ENCODE measurements at regions not wholly inside any gene's neighbourhood (a gene's known extent, or its start where the extent isn't known, plus 50 kb on each side); places are given as distances from the start of the nearest gene placed in this dataset.
"Not testable (repeated sequence)": the region's sequence is repeated elsewhere in the genome, so short reads cannot be mapped to it uniquely, and the experiment has no call there.

GRCh38 chr2:71959494-71959893 lies 188.2 kb downstream of the CYP26B1 start:
- H2AFZ ChIP-seq (ENCODE audit: low read length, unreplicated experiment), result no peak overlapping the region
- H3K4me3 ChIP-seq (ENCODE audit: low read depth, low read length), result no peak overlapping the region
- H3K27me3 ChIP-seq (ENCODE audit: insufficient read depth, low read length), result peaks cover 19% of the 10 kb centered on the region
- no peaks in the 10 kb centered on the region for H3K4me1 ChIP-seq (ENCODE audit: control insufficient read depth, insufficient read depth, low read length, unreplicated experiment)
- H3K27ac ChIP-seq (ENCODE audit: low read depth, low read length), result no peak overlapping the region
- no peaks in the 10 kb centered on the region for H3K36me3 ChIP-seq (ENCODE audit: insufficient read depth, low read length)
- H3K79me2 ChIP-seq (ENCODE audit: control insufficient read depth, insufficient read depth, low read length, unreplicated experiment), result no peaks in the 10 kb centered on the region

GRCh38 chr2:71958426-71958825 lies 189.2 kb downstream of the CYP26B1 start:
- not testable (repeated sequence) for H3K79me2 ChIP-seq (ENCODE audit: control insufficient read depth, insufficient read depth, low read length, unreplicated experiment); H3K4me1 ChIP-seq (ENCODE audit: control insufficient read depth, insufficient read depth, low read length, unreplicated experiment); H3K27me3 ChIP-seq (ENCODE audit: insufficient read depth, low read length); H3K4me3 ChIP-seq (ENCODE audit: low read depth, low read length); H3K36me3 ChIP-seq (ENCODE audit: insufficient read depth, low read length); H2AFZ ChIP-seq (ENCODE audit: low read length, unreplicated experiment); H3K27ac ChIP-seq (ENCODE audit: low read depth, low read length)

- no peak overlapping the region for H3K4me3 ChIP-seq (ENCODE audit: low read depth, low read length)
- peaks cover 32% of the 10 kb centered on the region for H3K4me1 ChIP-seq (ENCODE audit: control insufficient read depth, insufficient read depth, low read length, unreplicated experiment)
- no peaks in the 10 kb centered on the region; the same call in 1 of the 2 replicates for H3K27me3 ChIP-seq (ENCODE audit: insufficient read depth, low read length)
- no peaks in the 10 kb centered on the region for H3K79me2 ChIP-seq (ENCODE audit: control insufficient read depth, insufficient read depth, low read length, unreplicated experiment)
- no peaks in the 10 kb centered on the region for H3K36me3 ChIP-seq (ENCODE audit: insufficient read depth, low read length)
- no peak overlapping the region for H3K27ac ChIP-seq (ENCODE audit: low read depth, low read length)
- no peak overlapping the region for H2AFZ ChIP-seq (ENCODE audit: low read length, unreplicated experiment)
These were observed 195.0 kb downstream of the CYP26B1 start for GRCh38 chr2:71952572-71953188.

GRCh38 chr2:71951718-71952404 lies 195.8 kb downstream of the CYP26B1 start:
- no peaks in the 10 kb centered on the region for H3K36me3 ChIP-seq (ENCODE audit: insufficient read depth, low read length)
- no peak overlapping the region for H3K4me3 ChIP-seq (ENCODE audit: low read depth, low read length)
- H3K4me1 ChIP-seq (ENCODE audit: control insufficient read depth, insufficient read depth, low read length, unreplicated experiment), result peaks cover 32% of the 10 kb centered on the region
- H3K79me2 ChIP-seq (ENCODE audit: control insufficient read depth, insufficient read depth, low read length, unreplicated experiment), result no peaks in the 10 kb centered on the region
- H2AFZ ChIP-seq (ENCODE audit: low read length, unreplicated experiment), result no peak overlapping the region
- H3K27me3 ChIP-seq (ENCODE audit: insufficient read depth, low read length), result no peaks in the 10 kb centered on the region; the same call in 1 of the 2 replicates
- H3K27ac ChIP-seq (ENCODE audit: low read depth, low read length), result no peak overlapping the region

- Histone ChIP-seq H3K4me3 (ENCODE audit: low read depth, low read length) (no peak overlapping the region), H3K4me1 (ENCODE audit: control insufficient read depth, insufficient read depth, low read length, unreplicated experiment) (peaks cover 32% of the 10 kb centered on the region), H3K27ac (ENCODE audit: low read depth, low read length) (no peak overlapping the region), H2AFZ (ENCODE audit: low read length, unreplicated experiment) (no peak overlapping the region), H3K36me3 (ENCODE audit: insufficient read depth, low read length) (no peaks in the 10 kb centered on the region), H3K79me2 (ENCODE audit: control insufficient read depth, insufficient read depth, low read length, unreplicated experiment) (no peaks in the 10 kb centered on the region), H3K27me3 (ENCODE audit: insufficient read depth, low read length) (no peaks in the 10 kb centered on the region; the same call in 1 of the 2 replicates)
These were observed 196.6 kb downstream of the CYP26B1 start for GRCh38 chr2:71951083-71951468.

- H2AFZ ChIP-seq (ENCODE audit: low read length, unreplicated experiment), result no peak overlapping the region
- no peak overlapping the region for H3K4me3 ChIP-seq (ENCODE audit: low read depth, low read length)
- H3K27ac ChIP-seq (ENCODE audit: low read depth, low read length), result no peak overlapping the region
- no peaks in the 10 kb centered on the region for H3K36me3 ChIP-seq (ENCODE audit: insufficient read depth, low read length)
- no peaks in the 10 kb centered on the region; the same call in 1 of the 2 replicates for H3K27me3 ChIP-seq (ENCODE audit: insufficient read depth, low read length)
- no peaks in the 10 kb centered on the region for H3K79me2 ChIP-seq (ENCODE audit: control insufficient read depth, insufficient read depth, low read length, unreplicated experiment)
- H3K4me1 ChIP-seq (ENCODE audit: control insufficient read depth, insufficient read depth, low read length, unreplicated experiment), result peaks cover 32% of the 10 kb centered on the region
These were observed 197.2 kb downstream of the CYP26B1 start for GRCh38 chr2:71950256-71951082.

GRCh38 chr2:71949537-71949798 lies 198.2 kb downstream of the CYP26B1 start:
- Histone ChIP-seq H3K4me1 (ENCODE audit: control insufficient read depth, insufficient read depth, low read length, unreplicated experiment) (peaks cover 32% of the 10 kb centered on the region), H3K4me3 (ENCODE audit: low read depth, low read length) (no peak overlapping the region), H3K36me3 (ENCODE audit: insufficient read depth, low read length) (no peaks in the 10 kb centered on the region), H3K27ac (ENCODE audit: low read depth, low read length) (no peak overlapping the region), H3K79me2 (ENCODE audit: control insufficient read depth, insufficient read depth, low read length, unreplicated experiment) (no peaks in the 10 kb centered on the region), H3K27me3 (ENCODE audit: insufficient read depth, low read length) (no peaks in the 10 kb centered on the region; the same call in 1 of the 2 replicates), H2AFZ (ENCODE audit: low read length, unreplicated experiment) (no peak overlapping the region)

GRCh38 chr2:71948781-71949536 lies 198.7 kb downstream of the CYP26B1 start:
- Histone ChIP-seq H3K79me2 (ENCODE audit: control insufficient read depth, insufficient read depth, low read length, unreplicated experiment) (no peaks in the 10 kb centered on the region), H3K4me3 (ENCODE audit: low read depth, low read length) (no peak overlapping the region), H3K27ac (ENCODE audit: low read depth, low read length) (no peak overlapping the region), H3K4me1 (ENCODE audit: control insufficient read depth, insufficient read depth, low read length, unreplicated experiment) (peaks cover 32% of the 10 kb centered on the region), H2AFZ (ENCODE audit: low read length, unreplicated experiment) (no peak overlapping the region), H3K27me3 (ENCODE audit: insufficient read depth, low read length) (no peaks in the 10 kb centered on the region), H3K36me3 (ENCODE audit: insufficient read depth, low read length) (no peaks in the 10 kb centered on the region)

- peaks cover 32% of the 10 kb centered on the region for H3K4me1 ChIP-seq (ENCODE audit: control insufficient read depth, insufficient read depth, low read length, unreplicated experiment)
- H2AFZ ChIP-seq (ENCODE audit: low read length, unreplicated experiment), result no peak overlapping the region
- no peaks in the 10 kb centered on the region for H3K27me3 ChIP-seq (ENCODE audit: insufficient read depth, low read length)
- no peak overlapping the region for H3K4me3 ChIP-seq (ENCODE audit: low read depth, low read length)
- H3K27ac ChIP-seq (ENCODE audit: low read depth, low read length), result no peak overlapping the region
- no peaks in the 10 kb centered on the region for H3K79me2 ChIP-seq (ENCODE audit: control insufficient read depth, insufficient read depth, low read length, unreplicated experiment)
- no peaks in the 10 kb centered on the region for H3K36me3 ChIP-seq (ENCODE audit: insufficient read depth, low read length)
These were observed 199.9 kb downstream of the CYP26B1 start for GRCh38 chr2:71947809-71948208.

- H3K4me1 ChIP-seq (ENCODE audit: control insufficient read depth, insufficient read depth, low read length, unreplicated experiment), result peaks cover 24% of the 10 kb centered on the region
- H3K36me3 ChIP-seq (ENCODE audit: insufficient read depth, low read length), result no peaks in the 10 kb centered on the region
- no peak overlapping the region for H2AFZ ChIP-seq (ENCODE audit: low read length, unreplicated experiment)
- no peaks in the 10 kb centered on the region for H3K79me2 ChIP-seq (ENCODE audit: control insufficient read depth, insufficient read depth, low read length, unreplicated experiment)
- H3K27ac ChIP-seq (ENCODE audit: low read depth, low read length), result no peak overlapping the region
- no peak overlapping the region for H3K4me3 ChIP-seq (ENCODE audit: low read depth, low read length)
- H3K27me3 ChIP-seq (ENCODE audit: insufficient read depth, low read length), result no peaks in the 10 kb centered on the region
These were observed 202.1 kb downstream of the CYP26B1 start for GRCh38 chr2:71945603-71945959.
